ENCODE measurements at regions not wholly inside any gene's neighbourhood (a gene's known extent, or its start where the extent isn't known, plus 50 kb on each side); places are given as distances from the start of the nearest gene placed in this dataset.
"Not testable (repeated sequence)": the region's sequence is repeated elsewhere in the genome, so short reads cannot be mapped to it uniquely, and the experiment has no call there.

- in situ Hi-C loops (cut with MboI; ENCODE audit: low sequenced_read_pairs) = not testable (repeated sequence)
These were observed 81.0 kb upstream of the JARID2 start for GRCh38 chr6:15164855-15165254.

GRCh38 chr6:15166121-15166520 is 79.7 kb upstream of the JARID2 start:
- in situ Hi-C loops (cut with MboI; ENCODE audit: low sequenced_read_pairs) = no loop called here

GRCh38 chr6:15170126-15170525 is 75.7 kb upstream of the JARID2 start:
- in situ Hi-C loops (cut with MboI; ENCODE audit: low sequenced_read_pairs) = no loop called here

- in situ Hi-C loops (cut with MboI; ENCODE audit: low sequenced_read_pairs) = no loop called here
These were observed 74.8 kb upstream of the JARID2 start for GRCh38 chr6:15171026-15171425.

- in situ Hi-C loops (cut with MboI; ENCODE audit: low sequenced_read_pairs) = no loop called here
These were observed 69.0 kb upstream of the JARID2 start for GRCh38 chr6:15176816-15177370.

GRCh38 chr6:15183979-15184378 is 61.9 kb upstream of the JARID2 start:
- in situ Hi-C loops (cut with MboI; ENCODE audit: low sequenced_read_pairs) = no loop called here

- in situ Hi-C loops (cut with MboI; ENCODE audit: low sequenced_read_pairs) = no loop called here
These were observed 61.4 kb upstream of the JARID2 start for GRCh38 chr6:15184441-15184861.

GRCh38 chr6:15185111-15185510 is 60.8 kb upstream of the JARID2 start:
- in situ Hi-C loops (cut with MboI; ENCODE audit: low sequenced_read_pairs) = not testable (repeated sequence)

GRCh38 chr6:15193451-15193850 is 52.4 kb upstream of the JARID2 start:
- in situ Hi-C loops (cut with MboI; ENCODE audit: low sequenced_read_pairs) = not testable (repeated sequence)

- in situ Hi-C loops (cut with MboI; ENCODE audit: low sequenced_read_pairs) = no loop called here
These were observed 51.4 kb upstream of the JARID2 start for GRCh38 chr6:15194453-15194852.
